H1 (cell line): ENCODE measurements at regions not wholly inside any gene's neighbourhood (a gene's known extent, or its start where the extent isn't known, plus 50 kb on each side); places are given as distances from the start of the nearest gene placed in this dataset.

ENCODE experiments used
- CTCF ChIA-PET: fragments of 300-600 bp; sonication (Branson Sonifier 250); formaldehyde crosslinking; loops from one replicate; lab custom pipeline; 2021; ENCODE audit not compliant: partially characterized antibody; lab: Charles Lee
- POLR2A ChIA-PET: fragments of 300-600 bp; sonication (Branson Sonifier 250); formaldehyde crosslinking; loops from one replicate; lab custom pipeline; 2021; ENCODE audit warnings: inconsistent platforms; ENCODE audit not compliant: partially characterized antibody; lab: Charles Lee
- DNase-seq, 2 experiments: peaks; one replicate each; pipeline versions ENCODE4 v3.0.0 to v3.0.0-alpha.2; 2010 to 2022; ENCODE audit warnings: low spot score in 2 of 2, low read depth in 1 of 2, mixed read lengths in 1 of 2
- FAIRE-seq: peaks from 2 replicates; lab custom pipeline; 2011; peaks lifted over from hg19 to GRCh38; lab: Jason Lieb, UNC
- H2AFZ ChIP-seq: 2 replicates; pipeline ENCODE4 v1.8.1; 2012; ENCODE audit warnings: low read length, inconsistent platforms
- H2AK5ac ChIP-seq: 2 replicates; pipeline ENCODE4 v1.6.1; 2013; ENCODE audit warnings: low read depth, low read length
- H2BK120ac ChIP-seq: replicated peaks from 2 replicates; pipeline ENCODE3; 2013; ENCODE audit warnings: low read depth, low read length, inconsistent platforms
- H2BK12ac ChIP-seq: 2 replicates; pipeline ENCODE4 v1.6.1; 2013; ENCODE audit warnings: low read depth, low read length
- H2BK15ac ChIP-seq: 2 replicates; pipeline ENCODE4 v1.6.1; 2013; ENCODE audit warnings: low read length
- H2BK20ac ChIP-seq: 2 replicates; pipeline ENCODE4 v1.6.1; 2013; ENCODE audit warnings: low read length
- H2BK5ac ChIP-seq: 2 replicates; pipeline ENCODE4 v1.6.1; 2013; ENCODE audit warnings: low read depth, low read length
- H3K14ac ChIP-seq: 2 replicates; pipeline ENCODE4 v1.6.1; 2013; ENCODE audit warnings: inconsistent platforms; ENCODE audit not compliant: insufficient read length
- H3K18ac ChIP-seq: 2 replicates; pipeline ENCODE4 v1.6.1; 2013; ENCODE audit warnings: low read length; ENCODE audit errors: extremely low read depth
- H3K23ac ChIP-seq: 2 replicates; pipeline ENCODE4 v1.6.1; 2013; ENCODE audit warnings: inconsistent platforms; ENCODE audit not compliant: insufficient read length
- H3K23me2 ChIP-seq: 2 replicates; pipeline ENCODE4 v1.6.1; 2013; ENCODE audit warnings: low read depth, low read length
- H3K27ac ChIP-seq: 2 replicates; pipeline ENCODE4 v1.6.1; 2011; ENCODE audit warnings: low read depth, low read length, inconsistent platforms
- H3K27me3 ChIP-seq, 4 experiments: replicated peaks in 1 of 4; 1 replicate in 1 of 4; 2 replicates in 3 of 4; pipeline versions ENCODE4 v1.6.1 to v1.8.1; 2011 to 2013; ENCODE audit warnings: low read length in 3 of 4, mild to moderate bottlenecking in 3 of 4, inconsistent platforms in 2 of 4, mixed read lengths in 2 of 4, moderate library complexity in 1 of 4; ENCODE audit not compliant: control insufficient read depth in 3 of 4, insufficient read depth in 3 of 4; ENCODE audit errors: extremely low read depth in 1 of 4
- H3K36me3 ChIP-seq, 4 experiments: 2 replicates each; pipeline versions ENCODE4 v1.6.1 to v1.8.1; 2011 to 2013; ENCODE audit warnings: mild to moderate bottlenecking in 4 of 4, low read length in 3 of 4, moderate library complexity in 2 of 4, control low read depth in 1 of 4, inconsistent platforms in 1 of 4; ENCODE audit not compliant: insufficient read depth in 4 of 4, control insufficient read depth in 2 of 4
- H3K4ac ChIP-seq: replicated peaks from 2 replicates; pipeline ENCODE3; 2013; ENCODE audit warnings: low read length, low read depth, mixed read lengths, inconsistent platforms; ENCODE audit not compliant: insufficient read length
- H3K4me1 ChIP-seq, 4 experiments: replicated peaks in 1 of 4; 1 replicate in 1 of 4; 2 replicates in 3 of 4; pipeline versions ENCODE4 v1.6.1 to v1.8.1; 2011 to 2013; ENCODE audit warnings: low read length in 3 of 4, inconsistent platforms in 2 of 4, mixed read lengths in 1 of 4; ENCODE audit not compliant: insufficient read depth in 4 of 4, control insufficient read depth in 3 of 4
- H3K4me2 ChIP-seq, 2 experiments: 2 replicates each; pipeline versions ENCODE4 v1.6.1 to v1.8.1; 2011 to 2013; ENCODE audit warnings: low read depth in 2 of 2, low read length in 2 of 2, control low read depth in 1 of 2, inconsistent platforms in 1 of 2, mild to moderate bottlenecking in 1 of 2; ENCODE audit not compliant: insufficient read depth in 1 of 2
- H3K4me3 ChIP-seq, 4 experiments: fragments of 200-600, 300-600 bp in 1 of 4; sonication (generic), shearing (Covaris generic), sonication (Bioruptor Twin) in 1 of 4; 2 replicates each; pipeline versions ENCODE4 v1.5.1 to v1.8.1; 2011 to 2016; ENCODE audit warnings: low read length in 4 of 4, low read depth in 3 of 4, control low read depth in 2 of 4, inconsistent platforms in 2 of 4, mild to moderate bottlenecking in 2 of 4, mixed read lengths in 1 of 4, moderate library complexity in 1 of 4; ENCODE audit not compliant: insufficient read depth in 2 of 4; ENCODE audit errors: extremely low read depth in 1 of 4
- H3K56ac ChIP-seq: replicated peaks from 2 replicates; pipeline ENCODE3; 2013; ENCODE audit warnings: low read depth, mild to moderate bottlenecking, mixed read lengths, low read length, inconsistent platforms; ENCODE audit not compliant: insufficient read length
- H3K79me1 ChIP-seq: 2 replicates; pipeline ENCODE4 v1.6.1; 2013; ENCODE audit warnings: low read depth, low read length, control low read depth
- H3K79me2 ChIP-seq, 2 experiments: 2 replicates each; pipeline versions ENCODE4 v1.6.1 to v1.8.1; 2012 to 2013; ENCODE audit warnings: low read length in 2 of 2, mild to moderate bottlenecking in 2 of 2, inconsistent platforms in 1 of 2; ENCODE audit not compliant: insufficient read depth in 2 of 2, control insufficient read depth in 1 of 2
- H3K9ac ChIP-seq, 4 experiments: replicated peaks in 1 of 4; 1 replicate in 1 of 4; 2 replicates in 3 of 4; pipeline versions ENCODE4 v1.6.1 to v1.8.1; 2011 to 2013; ENCODE audit warnings: low read depth in 3 of 4, low read length in 3 of 4, control low read depth in 2 of 4, mild to moderate bottlenecking in 2 of 4, moderate library complexity in 2 of 4, inconsistent platforms in 1 of 4; ENCODE audit errors: extremely low read depth in 1 of 4
- H3K9me3 ChIP-seq, 2 experiments: 2 replicates each; pipeline versions ENCODE4 v1.6.1 to v1.8.1; 2012 to 2013; ENCODE audit warnings: mild to moderate bottlenecking in 2 of 2, moderate library complexity in 2 of 2, control low read depth in 1 of 2, inconsistent platforms in 1 of 2, low read depth in 1 of 2, low read length in 1 of 2, mixed read lengths in 1 of 2; ENCODE audit not compliant: insufficient read depth in 2 of 2
- H4K20me1 ChIP-seq, 2 experiments: replicated peaks in 1 of 2; 2 replicates each; pipeline versions ENCODE3 to v1.8.1; 2011 to 2013; ENCODE audit warnings: inconsistent platforms in 2 of 2, low read length in 2 of 2, mild to moderate bottlenecking in 1 of 2; ENCODE audit not compliant: insufficient read depth in 2 of 2, control insufficient read depth in 1 of 2
- H4K5ac ChIP-seq: 2 replicates; pipeline ENCODE4 v1.6.1; 2013; ENCODE audit warnings: low read length, low read depth, mixed read lengths, inconsistent platforms; ENCODE audit not compliant: insufficient read length
- H4K8ac ChIP-seq: 2 replicates; pipeline ENCODE4 v1.8.0; 2013; ENCODE audit warnings: mild to moderate bottlenecking, moderate library complexity, low read length, inconsistent platforms; ENCODE audit not compliant: insufficient read depth; ENCODE audit errors: extremely low read depth
- H4K91ac ChIP-seq: replicated peaks from 2 replicates; pipeline ENCODE3; 2013; ENCODE audit warnings: low read length, mixed read lengths, inconsistent platforms; ENCODE audit not compliant: insufficient read length
- SRF ChIP-seq: IDR thresholded peaks from 2 replicates; pipeline ENCODE4 v1.6.1; 2011; ENCODE audit warnings: mild to moderate bottlenecking, low read depth, low read length, moderate library complexity
- ZNF274 ChIP-seq: IDR thresholded peaks from 2 replicates; pipeline ENCODE4 v1.7.0; 2012; ENCODE audit warnings: low read length, borderline replicate concordance; ENCODE audit errors: extremely low read depth
- WGBS, 2 experiments: shearing (Covaris generic) in 1 of 2; methylation state at CpG; one replicate each; pipeline versions ENCODE4 v1.1.6 to v1.1.7; 2013 to 2015; ENCODE audit warnings: low lambda C conversion rate in 2 of 2, mixed read lengths in 2 of 2, inconsistent platforms in 1 of 2, low coverage in 1 of 2, missing lambda C conversion rate in 1 of 2; ENCODE audit not compliant: insufficient replicate concordance in 2 of 2, insufficient coverage in 1 of 2, insufficient read length in 1 of 2; ENCODE audit errors: extremely low coverage in 1 of 2, missing lambda C conversion rate in 1 of 2; 5-methylcytosine and 5-hydroxymethylcytosine counted together

GRCh38 chr14:44403193-44403592 is 103.9 kb downstream of the FSCB start:
- no peak for FAIRE-seq
- H2BK20ac ChIP-seq = no peak overlapping the region

More at GRCh38 chr14:44403193-44403592, 103.9 kb downstream of the FSCB start:
- TF ChIP-seq ZNF274 (no peak), SRF (no peak)
- ChIA-PET CTCF (interaction anchor here (1.1 kb wide), 1 partner anchor 13 kb away, joined by 4 read pairs; no protein-coding TSS in a partner anchor), POLR2A (no interaction called here)
- H4K8ac ChIP-seq = no peak overlapping the region
- H2BK120ac ChIP-seq = no peak overlapping the region
- no peak overlapping the region for H2AFZ ChIP-seq
- H3K79me2 ChIP-seq = no peaks in the 10 kb centered on the region
- H3K4me3 ChIP-seq = no peak overlapping the region
- no peak overlapping the region for H3K4ac ChIP-seq
- no peak overlapping the region for H2BK5ac ChIP-seq
- H3K27me3 ChIP-seq = no peaks in the 10 kb centered on the region
- H3K23me2 ChIP-seq = no peaks in the 10 kb centered on the region
- H2BK12ac ChIP-seq = no peak overlapping the region
- H3K79me1 ChIP-seq = no peaks in the 10 kb centered on the region
- H4K5ac ChIP-seq = no peak overlapping the region
- no peaks in the 10 kb centered on the region for H3K36me3 ChIP-seq
- no peak overlapping the region for H3K56ac ChIP-seq
- no peak overlapping the region for H3K23ac ChIP-seq
- H3K14ac ChIP-seq = no peak overlapping the region
- no peak overlapping the region for H2BK15ac ChIP-seq
- no peak overlapping the region for H3K9ac ChIP-seq
- no peak overlapping the region for H3K4me2 ChIP-seq
- DNase-seq = no peak
- no peaks in the 10 kb centered on the region for H3K9me3 ChIP-seq
- no peak overlapping the region for H2AK5ac ChIP-seq
- H4K20me1 ChIP-seq = no peaks in the 10 kb centered on the region
- no peak overlapping the region for H3K27ac ChIP-seq
- H4K91ac ChIP-seq = no peak overlapping the region
- H3K4me1 ChIP-seq = no peaks in the 10 kb centered on the region
- WGBS, 2 experiments = 79% methylated on average over 3 of the region's 3 CpGs; no CpG with 5 or more reads in 1 of the 2 experiments
- H3K18ac ChIP-seq = no peak overlapping the region
